Jurkat, Clone E6-1 (cell line): ENCODE measurements at regions not wholly inside any gene's neighbourhood (a gene's known extent, or its start where the extent isn't known, plus 50 kb on each side); places are given as distances from the start of the nearest gene placed in this dataset.

Experiments
- DNase-seq: peaks from one replicate; pipeline ENCODE4 v3.0.0-alpha.2; 2011; ENCODE audit warnings: low read depth, low spot score
- H3K4me3 ChIP-seq: 2 replicates; pipeline ENCODE4 v1.5.1; 2011; ENCODE audit warnings: mild to moderate bottlenecking, low read length, control low read depth, moderate library complexity

- H3K4me3 ChIP-seq: no peak overlapping the region
- DNase-seq: no peak
Observed at GRCh38 chr6:143621876-143622605, 55.7 kb upstream of the PHACTR2 start.

- no peak for DNase-seq
- no peak overlapping the region for H3K4me3 ChIP-seq
Observed at GRCh38 chr6:143621159-143621873, 56.4 kb upstream of the PHACTR2 start.

DNA sequence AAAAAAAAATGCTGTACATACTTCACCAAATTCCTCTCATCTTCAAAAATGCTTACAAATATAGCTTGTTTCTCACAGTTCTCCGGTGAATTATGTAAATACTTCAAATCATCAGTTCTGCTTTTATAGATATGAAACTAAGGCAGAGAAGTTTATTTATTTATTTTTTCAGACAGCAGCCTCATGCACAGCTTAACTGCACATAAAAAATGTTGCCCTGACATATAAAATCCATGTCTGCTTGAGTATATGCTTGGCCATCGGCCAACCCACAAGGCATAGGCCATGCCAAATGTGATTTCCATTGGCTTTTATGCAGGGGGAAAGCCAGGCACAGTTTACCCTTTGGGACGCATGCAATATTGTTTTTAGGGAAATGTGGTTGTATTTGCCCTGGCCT, 57.3 kb upstream of the PHACTR2 start:
- no peak overlapping the region for H3K4me3 ChIP-seq
- DNase-seq: no peak

- no peak for DNase-seq
- no peak overlapping the region for H3K4me3 ChIP-seq
Observed at GRCh38 chr6:143619824-143620401, 57.9 kb upstream of the PHACTR2 start.

- no peak overlapping the region for H3K4me3 ChIP-seq
- DNase-seq: no peak
Observed at GRCh38 chr6:143616741-143617140, 61.0 kb upstream of the PHACTR2 start.

DNA sequence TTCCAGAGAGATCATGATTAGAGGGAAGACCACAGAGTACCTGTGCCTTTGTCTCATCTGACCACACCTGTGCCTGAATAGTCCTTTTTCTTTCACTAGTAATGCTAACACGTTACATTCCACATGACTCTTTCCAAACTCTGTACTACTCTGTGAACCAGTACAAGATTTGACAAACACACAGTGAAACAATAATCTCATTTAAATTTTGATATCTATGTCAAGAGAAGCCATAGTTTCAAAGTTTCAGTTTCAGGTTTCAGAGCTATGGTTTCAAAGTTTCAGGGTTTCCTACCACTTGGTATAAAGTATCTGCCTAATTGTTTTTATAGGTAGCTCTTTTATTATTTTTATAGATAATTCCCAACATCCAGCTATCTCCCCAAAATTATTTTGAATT, 62.0 kb upstream of the PHACTR2 start:
- DNase-seq: no peak
- H3K4me3 ChIP-seq: no peak overlapping the region

- DNase-seq: no peak
Observed at GRCh38 chr6:143614235-143614634, 63.5 kb upstream of the PHACTR2 start.

DNA sequence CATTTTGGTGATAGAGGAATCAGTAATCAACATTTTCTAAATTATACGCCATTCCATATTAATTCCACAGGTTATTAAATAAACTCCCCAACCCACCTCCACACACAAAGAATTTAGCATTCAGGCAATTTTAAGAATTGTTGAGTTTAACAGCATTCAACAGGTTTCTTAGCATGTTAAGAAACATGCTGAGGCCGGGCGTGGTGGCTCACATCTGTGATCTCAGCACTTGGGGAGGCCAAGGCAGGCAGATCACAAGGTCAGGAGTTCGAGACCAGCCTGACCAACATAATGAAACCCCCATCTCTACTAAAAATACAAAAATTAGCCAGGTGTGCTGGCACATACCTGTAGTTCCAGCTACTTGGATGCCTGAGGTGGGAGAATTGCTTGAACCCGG, 64.0 kb upstream of the PHACTR2 start:
- no peak overlapping the region for H3K4me3 ChIP-seq
- DNase-seq: no peak

More at GRCh38 chr6:143614235-143614634, 63.5 kb upstream of the PHACTR2 start:
- no peak overlapping the region for H3K4me3 ChIP-seq

DNA sequence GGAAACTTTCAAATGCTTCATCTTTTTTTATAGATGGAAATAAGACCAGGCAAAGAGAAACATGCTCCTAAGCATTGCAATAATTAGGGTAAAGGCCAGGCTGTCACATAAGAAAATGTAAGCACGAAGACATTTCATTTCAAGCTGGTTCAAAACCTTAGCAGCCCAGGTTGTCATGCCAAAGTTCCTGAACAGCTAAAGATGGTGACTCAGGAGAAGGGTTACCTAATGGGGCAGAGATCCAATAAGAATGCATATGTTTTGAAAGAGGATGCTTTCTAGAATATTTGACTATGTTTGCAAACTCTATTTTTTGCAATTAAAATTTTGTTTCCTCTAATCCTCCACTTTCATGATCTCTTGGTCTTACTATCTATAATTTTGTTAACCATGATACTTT, 65.6 kb upstream of the PHACTR2 start:
- no peak overlapping the region for H3K4me3 ChIP-seq
- DNase-seq: no peak

DNA sequence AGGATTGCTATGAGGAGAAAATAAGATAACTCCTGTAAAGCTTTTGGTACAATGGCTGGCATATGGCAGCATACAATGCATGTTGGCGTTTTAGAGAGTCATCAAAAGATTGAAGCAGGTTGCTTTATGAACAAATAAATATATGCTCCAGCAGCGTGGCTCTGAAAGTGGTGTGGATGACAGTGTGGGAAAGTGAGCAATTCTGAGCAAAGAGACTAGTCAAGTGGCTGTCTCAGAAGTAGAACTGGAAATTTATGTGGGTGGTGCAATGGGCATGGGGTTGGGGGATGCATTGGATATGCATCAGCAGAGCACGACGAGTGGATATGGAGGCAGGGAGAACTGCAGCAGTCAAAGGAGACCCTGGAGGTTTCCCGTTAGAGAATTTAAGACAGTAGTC, 66.2 kb upstream of the PHACTR2 start:
- DNase-seq: no peak
- no peak overlapping the region for H3K4me3 ChIP-seq

GRCh38 chr6:143609972-143610371, 67.8 kb upstream of the PHACTR2 start:
- no peak for DNase-seq
- no peak overlapping the region for H3K4me3 ChIP-seq

DNA sequence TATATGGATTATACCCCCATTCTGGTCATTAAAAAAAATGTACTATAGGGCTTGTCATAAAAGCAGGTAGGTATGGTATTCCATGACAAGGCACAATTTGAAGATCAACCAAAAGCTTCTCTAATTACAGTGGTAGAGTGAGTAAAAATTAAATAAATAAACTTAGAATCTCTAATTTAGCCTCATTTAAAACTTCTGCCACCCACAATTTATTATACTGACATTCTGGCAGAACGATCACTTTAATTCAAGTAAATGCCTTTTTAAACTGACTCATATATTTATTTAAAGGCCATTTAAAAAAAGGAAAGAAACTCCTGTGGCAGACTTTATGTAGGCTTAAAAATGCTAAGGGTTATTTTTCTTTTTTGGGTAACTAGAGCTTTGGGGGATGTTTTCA, 68.3 kb upstream of the PHACTR2 start:
- DNase-seq: no peak

GRCh38 chr6:143608906-143609305, 68.9 kb upstream of the PHACTR2 start:
- H3K4me3 ChIP-seq: no peak overlapping the region
- DNase-seq: no peak

More for the DNA sequence above, 68.3 kb upstream of the PHACTR2 start:
- H3K4me3 ChIP-seq: no peak overlapping the region

GRCh38 chr6:143607974-143608373, 69.8 kb upstream of the PHACTR2 start:
- no peak overlapping the region for H3K4me3 ChIP-seq
- no peak for DNase-seq

DNA sequence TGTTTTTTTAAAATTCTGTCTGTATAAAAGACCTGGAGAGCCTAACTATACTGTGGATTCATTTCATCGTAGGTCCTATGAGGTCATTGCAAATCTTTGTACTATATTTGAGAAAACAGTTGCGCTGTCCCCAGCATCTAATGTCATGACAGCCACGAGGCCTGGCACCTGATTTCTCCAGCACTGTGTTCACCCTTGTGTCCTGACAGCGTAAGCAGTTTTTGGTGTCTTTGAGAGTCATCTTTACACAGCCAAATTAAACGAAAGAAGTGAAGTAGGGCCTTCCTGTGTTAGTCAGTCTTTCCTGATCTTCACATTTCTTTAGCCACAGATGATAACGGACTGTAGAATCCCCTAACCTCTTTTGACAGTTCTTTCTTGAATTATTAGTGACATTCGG, 70.6 kb upstream of the PHACTR2 start:
- DNase-seq: no peak
- no peak overlapping the region for H3K4me3 ChIP-seq

DNA sequence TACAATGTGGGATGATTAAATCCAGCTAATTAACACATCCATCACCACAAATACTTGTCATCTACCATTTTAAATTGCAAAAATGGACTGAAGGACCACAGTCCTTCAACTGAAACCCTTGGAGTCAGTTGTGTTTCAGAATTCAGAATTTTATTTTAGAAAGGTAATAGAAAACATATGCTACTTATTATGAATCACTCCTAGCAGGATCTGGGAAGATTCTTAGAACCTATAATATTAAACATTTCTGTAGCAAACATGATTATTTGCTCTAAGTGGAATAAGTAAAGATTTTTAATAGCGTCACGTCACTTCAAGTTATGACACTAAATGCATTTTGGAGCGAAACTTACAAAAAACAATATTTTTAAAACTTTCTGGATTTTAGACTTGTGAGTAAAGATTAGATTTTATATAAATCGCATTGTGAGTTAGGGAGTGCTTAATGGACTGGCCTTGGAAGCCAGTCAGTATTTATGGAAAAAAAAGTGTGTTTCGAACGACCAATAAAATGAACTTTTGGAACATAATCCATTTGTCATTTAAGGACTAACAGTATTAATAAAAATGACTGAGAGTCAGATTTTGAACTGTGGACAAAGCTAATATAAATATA, 71.8 kb upstream of the PHACTR2 start:
- no peak for DNase-seq
- H3K4me3 ChIP-seq: no peak overlapping the region

GRCh38 chr6:143603455-143603854, 74.3 kb upstream of the PHACTR2 start:
- no peak for DNase-seq

GRCh38 chr6:143601504-143601903, 76.3 kb upstream of the PHACTR2 start:
- no peak for DNase-seq
- H3K4me3 ChIP-seq: no peak overlapping the region

More at GRCh38 chr6:143603455-143603854, 74.3 kb upstream of the PHACTR2 start:
- no peak overlapping the region for H3K4me3 ChIP-seq

DNA sequence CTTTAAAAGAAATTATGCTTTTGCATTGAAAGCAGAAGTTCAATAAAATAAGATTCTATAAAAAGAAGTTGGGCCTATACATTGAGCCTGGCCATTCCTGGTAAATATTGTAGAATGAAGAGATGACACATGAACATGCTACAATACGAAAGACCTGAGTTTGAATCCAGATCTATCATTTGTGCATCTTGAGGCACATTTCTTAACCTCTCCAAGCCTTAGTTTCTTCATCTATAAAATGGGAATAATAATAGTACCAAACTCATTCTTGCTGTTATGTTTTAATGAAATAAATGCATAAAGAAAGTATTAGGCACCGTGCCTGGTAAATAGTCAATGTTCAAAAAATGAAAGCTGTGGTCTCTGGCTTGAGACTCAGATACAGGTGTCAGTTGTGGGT, 76.9 kb upstream of the PHACTR2 start:
- no peak overlapping the region for H3K4me3 ChIP-seq
- no peak for DNase-seq

DNA sequence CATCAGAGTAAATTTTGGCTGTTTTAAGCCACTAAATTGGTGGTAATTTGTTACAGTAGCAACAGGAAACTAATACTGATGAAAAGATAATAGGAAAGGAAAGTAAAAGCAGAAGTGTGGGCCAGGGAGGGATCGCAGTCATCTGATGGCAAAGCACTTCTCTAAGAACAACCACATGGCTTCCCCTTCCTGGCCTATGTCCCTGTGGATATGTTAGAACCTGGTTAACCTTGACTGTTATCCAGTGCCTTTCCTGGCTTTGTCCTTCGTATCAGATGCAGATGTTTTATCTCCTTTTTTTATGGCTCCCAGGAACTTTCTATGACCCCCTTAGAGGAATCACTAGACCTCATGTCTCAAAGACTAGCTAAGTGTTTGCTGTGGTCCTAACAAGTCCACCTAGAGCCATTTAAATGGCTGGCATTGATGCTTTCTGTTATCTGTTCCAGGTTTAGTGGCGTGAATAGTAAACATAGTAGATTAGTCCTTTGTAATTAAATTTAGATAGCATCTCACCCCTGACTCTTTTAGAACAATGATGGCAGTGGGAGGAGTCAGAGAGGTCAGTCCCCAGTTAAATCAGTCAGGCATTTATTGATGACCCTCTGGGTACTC, 79.2 kb upstream of the PHACTR2 start:
- no peak overlapping the region for H3K4me3 ChIP-seq
- DNase-seq: peak; percentile 4
